GM18526 (cell line): ENCODE measurements at regions not wholly inside any gene's neighbourhood (a gene's known extent, or its start where the extent isn't known, plus 50 kb on each side); places are given as distances from the start of the nearest gene placed in this dataset.

Experiments
- POLR2A ChIP-seq: IDR thresholded peaks from 3 replicates; pipeline ENCODE4 v1.6.1; 2011; ENCODE audit not compliant: insufficient read length; ENCODE audit errors: extremely low read depth

DNA sequence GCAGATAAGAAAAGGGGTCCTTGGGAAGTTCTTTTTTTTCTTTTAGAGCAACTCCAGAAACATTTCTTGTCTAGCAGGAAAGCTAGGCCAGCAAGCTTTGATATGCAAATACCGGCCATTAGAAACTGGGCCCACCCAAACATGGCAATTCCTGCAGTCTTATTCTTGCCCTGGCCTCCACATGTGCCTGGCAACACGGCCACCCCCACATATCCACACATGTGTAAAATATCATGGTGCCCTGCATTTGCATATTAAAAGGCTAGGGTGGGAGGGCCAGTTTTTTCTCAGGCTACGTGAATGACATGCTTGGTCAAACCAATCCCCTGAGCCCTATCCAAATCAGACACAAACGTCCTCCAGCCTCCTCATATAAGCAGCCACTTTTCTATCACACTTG lies 171.7 kb upstream of the ZCCHC13 start:
- no peak for TF ChIP-seq POLR2A

DNA sequence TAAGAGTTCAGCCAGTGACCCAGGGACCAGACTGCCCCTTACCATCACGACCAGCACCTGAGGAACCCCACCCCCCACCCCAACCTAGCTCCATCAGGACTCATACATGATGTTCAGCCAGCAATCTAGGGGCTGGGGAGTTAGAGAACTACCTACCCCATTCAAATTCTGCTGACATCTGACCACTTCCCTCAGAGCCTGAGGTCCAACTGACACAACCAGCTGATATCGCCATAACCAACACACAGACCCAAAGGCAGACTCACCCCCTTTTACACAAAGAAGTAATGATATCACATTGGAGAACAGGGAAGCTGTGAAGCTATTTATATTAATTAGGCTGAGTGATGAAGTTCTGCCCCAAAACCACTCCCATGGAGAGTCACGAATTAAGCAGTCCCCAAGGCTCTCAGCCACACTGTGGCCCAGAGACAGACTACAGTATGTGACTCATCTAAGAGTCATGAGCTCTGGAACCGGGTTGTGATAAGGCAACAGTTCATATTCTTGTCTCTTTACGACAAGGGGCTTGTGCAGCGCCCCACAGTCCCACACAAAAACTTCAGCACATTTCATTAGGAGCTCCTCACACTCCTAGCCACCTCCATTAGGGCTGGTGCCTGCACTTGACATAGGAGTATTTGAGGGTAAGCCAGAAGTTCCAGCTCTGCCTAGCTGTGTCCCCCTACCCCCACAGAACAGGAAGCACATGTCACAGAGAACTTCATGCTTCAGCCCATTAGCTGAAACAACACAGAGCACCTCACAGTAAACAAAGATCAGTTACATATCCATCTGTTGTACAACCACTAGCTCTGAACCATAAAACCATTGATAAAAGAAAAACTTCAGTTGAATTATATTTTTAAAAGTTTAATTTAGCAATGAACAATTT lies 184.7 kb upstream of the ZCCHC13 start:
- no peak for TF ChIP-seq POLR2A

DNA sequence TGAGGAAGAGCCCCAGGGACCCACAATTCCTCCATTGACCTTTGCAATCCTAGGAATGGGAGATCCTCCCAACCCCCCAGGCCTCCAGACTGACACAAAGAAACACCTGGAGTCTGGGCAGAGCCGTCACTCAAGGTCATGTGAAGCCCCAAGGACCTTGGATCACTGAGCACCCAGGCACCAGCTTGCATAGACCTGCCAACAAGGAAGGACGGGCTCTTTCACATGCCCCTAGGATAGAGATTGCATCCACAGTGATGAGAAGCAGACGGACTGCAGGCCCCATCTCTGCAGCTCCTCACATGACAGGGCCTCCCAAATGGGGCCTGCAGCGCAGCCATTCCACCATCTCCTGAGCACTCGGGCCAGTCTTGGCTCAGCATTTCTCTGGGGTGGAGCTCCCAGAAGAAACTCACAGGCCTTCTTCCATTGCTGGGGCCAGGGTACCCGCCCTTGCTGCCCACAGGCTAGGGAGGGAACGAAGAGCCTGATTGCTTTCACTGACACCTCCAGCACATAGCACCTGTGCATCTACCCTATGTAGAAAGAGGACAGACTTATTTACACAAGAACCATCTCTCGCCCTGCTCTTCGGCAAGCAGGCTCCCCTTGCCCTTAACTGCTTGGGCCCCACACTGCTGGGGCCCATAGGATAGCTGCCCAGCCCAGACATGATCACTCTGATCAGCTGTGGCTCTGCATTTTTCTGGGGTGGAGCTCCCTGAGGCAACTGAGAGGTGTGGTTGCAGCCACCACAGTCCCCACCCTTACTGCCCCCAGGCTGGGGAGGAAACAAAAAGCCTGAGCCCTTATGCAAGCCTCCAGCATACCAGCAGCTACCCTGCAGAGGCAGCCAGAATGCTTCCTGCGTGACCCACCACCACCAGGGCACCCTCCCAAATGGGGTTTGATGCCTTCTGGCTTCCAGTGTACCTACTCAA lies 185.7 kb upstream of the ZCCHC13 start:
- TF ChIP-seq POLR2A = no peak

DNA sequence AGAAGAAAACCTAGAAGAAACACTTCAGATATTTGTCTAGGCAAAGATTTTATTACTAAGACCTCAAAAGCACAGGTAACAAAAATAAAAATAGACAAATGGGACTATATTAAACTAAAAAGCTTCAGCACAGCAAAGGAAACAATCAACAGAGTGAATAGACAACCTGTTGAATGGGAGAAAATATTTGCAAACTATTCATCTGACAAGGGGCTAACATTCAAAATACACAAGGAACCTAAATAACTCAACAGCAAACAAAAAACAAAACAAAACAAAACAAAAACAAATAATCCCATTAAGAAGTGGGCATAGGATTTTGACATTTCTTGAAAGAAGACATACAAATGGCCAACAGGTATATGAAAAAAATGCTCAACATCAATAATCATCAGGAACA lies 192.7 kb upstream of the ZCCHC13 start:
- TF ChIP-seq POLR2A = no peak

DNA sequence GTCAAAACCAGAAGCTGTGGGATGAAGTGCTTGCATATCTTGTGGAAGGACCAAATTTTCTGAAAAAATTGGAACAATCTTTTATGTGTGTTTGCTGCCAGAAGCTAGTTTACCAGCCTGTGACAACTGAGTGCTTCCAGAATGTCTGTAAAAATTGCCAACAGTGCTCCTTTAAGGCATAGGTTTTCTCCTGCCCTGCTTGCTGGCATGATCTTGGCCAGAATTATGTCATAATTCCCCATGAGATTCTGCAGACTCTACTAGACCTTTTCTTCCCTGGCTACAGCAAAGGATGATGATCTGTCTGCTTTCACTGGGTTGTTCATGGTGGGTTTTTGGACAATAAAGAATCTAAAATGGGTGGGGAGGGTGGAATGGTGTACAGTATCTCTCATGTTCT lies 196.3 kb upstream of the ZCCHC13 start:
- no peak for TF ChIP-seq POLR2A

DNA sequence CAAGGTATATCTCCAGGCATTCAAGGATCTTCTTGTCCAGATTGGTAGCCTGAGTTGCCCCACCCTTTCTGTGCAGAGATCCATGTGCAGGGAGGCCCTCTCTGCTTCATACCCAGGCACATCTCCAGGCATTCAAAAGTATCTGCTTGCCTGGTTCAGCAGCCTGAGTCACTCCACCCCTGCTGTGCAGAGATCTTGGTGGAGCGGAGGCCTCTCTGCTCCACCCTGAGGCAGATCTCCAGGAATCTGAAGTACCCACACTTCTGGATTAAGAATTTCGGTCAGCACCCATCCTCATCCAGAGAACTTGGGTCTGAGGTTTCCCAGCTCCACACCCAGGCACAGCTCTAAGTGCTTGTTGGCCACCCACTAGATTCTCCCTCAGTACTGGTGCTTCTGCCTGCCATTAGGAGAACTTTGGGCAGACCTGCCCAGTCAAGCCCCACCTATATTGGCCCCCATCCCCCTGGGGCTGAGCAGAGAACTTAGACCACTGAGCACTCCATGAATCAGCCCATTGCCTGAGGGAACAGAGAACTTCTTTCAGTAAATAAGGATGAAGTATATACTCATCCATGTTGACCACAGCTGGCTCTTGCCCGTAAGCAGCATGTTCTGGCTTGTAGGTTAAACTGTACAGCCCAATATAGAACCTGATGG lies 199.5 kb upstream of the ZCCHC13 start:
- no peak for TF ChIP-seq POLR2A

DNA sequence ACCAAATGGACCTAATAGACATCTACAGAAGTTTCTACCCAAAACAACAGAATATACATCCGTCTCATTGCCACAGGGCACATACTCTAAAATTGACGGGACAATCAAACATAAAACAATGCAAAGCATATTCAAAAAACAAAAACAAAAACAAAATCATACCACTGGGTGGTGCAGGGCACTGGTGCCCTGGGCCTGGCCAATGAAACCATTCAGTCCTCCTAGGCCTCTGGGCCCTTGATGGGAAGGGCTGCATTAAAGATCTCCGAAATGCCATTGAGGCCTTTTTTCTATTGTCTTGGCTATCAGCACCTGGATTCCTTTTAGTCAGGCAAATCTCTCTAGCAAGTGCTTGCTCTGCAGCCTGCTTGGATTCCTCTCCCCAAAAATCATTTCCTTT lies 213.9 kb upstream of the ZCCHC13 start:
- TF ChIP-seq POLR2A = no peak

DNA sequence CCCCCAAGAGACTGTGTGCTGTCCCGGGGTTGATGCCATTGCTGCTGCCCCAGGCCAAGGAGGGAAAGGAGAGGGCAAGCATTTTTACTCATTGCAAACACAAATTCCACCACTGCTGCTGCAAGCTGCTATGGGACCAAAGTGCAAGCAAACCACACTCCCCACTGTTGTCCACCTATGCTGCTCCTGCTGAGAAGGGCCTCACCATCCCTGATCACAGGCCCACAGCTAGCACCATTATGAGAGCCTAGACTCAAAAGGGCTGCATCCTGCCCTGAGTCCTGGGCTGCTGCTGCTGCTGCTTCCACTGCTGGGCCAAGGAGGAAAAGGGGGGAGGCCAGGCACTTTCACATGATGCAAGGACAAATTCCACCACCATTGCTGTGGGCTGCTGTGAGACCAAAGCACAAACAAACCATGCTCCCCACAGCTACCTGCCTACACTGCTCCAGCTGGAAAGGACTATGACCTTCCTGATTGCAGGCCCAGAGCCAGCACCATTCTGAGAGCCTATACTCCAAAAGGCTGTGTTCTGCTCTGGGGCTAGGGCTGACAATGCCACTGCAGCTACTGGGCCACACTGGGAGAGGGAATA lies 218.2 kb upstream of the ZCCHC13 start:
- TF ChIP-seq POLR2A = no peak

DNA sequence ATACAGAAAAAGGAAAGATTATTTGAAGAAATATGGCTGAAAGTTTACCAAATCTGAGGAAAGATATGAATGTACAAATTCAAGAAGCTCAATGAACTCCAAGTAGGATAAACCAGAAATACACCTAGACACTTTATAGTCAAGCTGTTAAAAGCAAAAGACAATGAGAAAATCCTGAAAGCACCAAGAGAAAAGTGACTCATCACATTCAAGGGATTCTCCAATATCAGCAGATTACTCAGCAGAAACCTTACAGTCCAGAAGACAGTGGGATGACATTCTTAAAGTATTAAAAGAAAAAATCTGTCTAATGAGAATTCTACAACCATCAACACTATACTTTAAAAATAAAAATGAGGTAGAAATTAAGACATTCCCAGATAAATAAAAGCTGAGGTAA lies 223.8 kb upstream of the ZCCHC13 start:
- no peak for TF ChIP-seq POLR2A

DNA sequence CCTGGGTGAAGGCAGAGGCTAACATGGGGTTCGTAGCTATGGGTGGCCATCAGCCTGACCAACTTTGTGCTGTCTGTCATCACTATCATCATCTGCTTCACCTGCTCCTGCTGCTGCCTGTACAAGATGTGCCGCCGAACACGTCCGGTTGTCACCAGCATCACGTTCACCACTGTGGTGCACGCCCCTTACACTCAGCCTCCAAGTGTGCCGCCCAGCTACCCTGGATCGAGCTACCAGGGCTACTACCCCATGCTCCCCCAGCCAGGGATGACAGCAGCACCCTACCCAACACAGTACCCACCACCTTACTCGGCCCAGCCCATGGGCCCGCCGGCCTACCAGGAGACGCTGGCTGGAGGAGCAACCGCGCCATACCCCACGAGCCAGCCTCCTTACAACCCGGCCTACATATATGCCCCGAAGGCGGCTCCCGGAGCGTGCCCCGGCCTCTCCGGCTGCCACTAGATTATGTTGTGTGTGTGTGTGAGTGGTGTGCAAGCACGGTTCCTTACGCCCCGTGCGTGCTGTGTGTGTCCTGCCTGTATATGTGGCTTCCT lies 213.4 kb upstream of the XIST start:
- no peak for TF ChIP-seq POLR2A

DNA sequence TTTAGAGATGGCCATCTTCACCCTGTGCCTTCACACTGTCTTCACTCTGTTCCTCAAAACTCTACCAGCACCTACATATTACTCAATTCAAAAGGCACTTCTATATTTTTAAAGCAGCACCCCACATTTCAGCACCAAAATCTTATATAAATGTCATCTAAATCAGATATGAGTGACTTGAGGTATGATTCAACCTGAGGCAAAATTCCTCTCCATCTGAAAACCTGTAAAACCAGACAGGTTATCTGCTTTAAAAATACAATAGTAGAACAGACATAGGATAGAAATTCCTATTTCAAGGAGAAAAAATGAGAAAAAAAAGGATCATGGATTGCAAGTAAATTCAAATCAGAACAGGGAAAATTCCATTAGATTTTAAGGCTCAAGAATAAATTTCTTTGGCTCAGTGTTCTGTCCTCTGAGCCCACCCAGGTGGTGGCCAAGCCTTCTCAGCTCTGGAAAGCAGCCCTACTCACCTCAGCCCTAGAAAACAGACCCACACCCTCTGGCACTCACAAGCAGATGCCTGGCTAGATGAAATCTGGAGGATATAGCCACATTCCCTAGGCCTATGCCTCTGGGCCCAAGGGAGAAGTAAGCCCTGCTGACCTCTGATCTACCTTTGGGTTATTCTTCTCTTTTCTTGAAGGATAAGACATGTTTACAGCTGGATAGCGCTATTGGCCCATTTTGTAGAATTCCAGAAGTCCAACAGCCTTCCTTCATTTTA lies 211.1 kb upstream of the XIST start:
- TF ChIP-seq POLR2A = no peak

DNA sequence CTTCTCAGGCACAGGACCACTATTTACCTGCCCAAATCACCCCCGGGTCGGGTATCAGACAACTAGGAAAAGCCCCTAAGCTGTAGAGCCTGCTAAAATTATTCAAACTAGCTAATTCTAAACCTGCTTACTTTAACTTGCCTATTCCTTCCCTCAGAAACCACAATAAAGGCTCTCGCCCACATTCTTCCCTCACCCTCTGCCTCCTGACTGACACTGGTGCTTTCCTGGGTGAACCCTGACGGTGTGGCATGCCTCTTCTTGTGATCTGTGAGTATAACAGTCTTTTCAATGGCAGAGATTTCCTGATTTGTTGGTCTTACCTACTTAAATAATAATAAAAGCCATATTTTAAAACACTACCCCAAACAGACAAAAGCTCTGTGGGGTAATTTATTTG lies 209.4 kb upstream of the XIST start:
- TF ChIP-seq POLR2A = no peak

DNA sequence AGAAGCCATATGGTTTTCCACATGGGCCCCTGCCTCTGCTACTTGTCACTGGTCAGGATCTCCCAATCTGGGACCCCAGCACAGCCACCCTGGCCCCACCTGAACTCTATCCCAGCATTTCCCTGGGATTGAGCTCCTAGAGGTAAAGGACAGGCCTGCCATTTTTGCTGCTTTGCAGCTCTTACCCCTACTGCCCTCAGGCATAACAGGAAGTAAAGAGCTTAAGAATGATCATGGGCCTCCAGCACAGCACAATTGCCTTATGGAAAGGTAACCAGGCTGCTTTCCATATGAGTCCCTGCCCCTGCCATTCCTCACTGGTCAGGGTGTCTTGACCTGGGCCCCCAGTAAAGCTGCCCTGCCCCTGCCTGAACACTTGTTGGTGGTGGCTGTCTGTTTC lies 196.6 kb upstream of the XIST start:
- no peak for TF ChIP-seq POLR2A

DNA sequence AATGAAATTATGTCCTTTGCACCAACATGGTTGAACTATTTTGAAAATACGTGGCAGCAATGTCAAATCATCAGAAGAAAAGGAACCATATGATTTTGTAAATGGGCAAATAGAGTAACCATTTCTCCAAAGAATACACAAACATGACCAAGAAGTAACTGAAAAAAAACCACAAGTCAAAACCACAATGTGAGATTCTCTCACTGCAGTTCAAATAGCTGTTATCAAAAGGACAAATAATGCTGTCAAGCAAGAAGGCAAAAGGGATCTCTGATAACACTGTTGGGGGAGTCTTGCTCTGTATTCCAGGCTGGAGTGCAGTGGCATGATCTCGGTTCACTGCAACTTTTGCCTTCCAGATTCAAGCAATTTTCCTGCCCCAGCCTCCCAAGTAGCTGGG lies 170.7 kb upstream of the XIST start:
- TF ChIP-seq POLR2A = no peak
